ENCODE measurements at regions not wholly inside any gene's neighbourhood (a gene's known extent, or its start where the extent isn't known, plus 50 kb on each side); places are given as distances from the start of the nearest gene placed in this dataset.

DNA sequence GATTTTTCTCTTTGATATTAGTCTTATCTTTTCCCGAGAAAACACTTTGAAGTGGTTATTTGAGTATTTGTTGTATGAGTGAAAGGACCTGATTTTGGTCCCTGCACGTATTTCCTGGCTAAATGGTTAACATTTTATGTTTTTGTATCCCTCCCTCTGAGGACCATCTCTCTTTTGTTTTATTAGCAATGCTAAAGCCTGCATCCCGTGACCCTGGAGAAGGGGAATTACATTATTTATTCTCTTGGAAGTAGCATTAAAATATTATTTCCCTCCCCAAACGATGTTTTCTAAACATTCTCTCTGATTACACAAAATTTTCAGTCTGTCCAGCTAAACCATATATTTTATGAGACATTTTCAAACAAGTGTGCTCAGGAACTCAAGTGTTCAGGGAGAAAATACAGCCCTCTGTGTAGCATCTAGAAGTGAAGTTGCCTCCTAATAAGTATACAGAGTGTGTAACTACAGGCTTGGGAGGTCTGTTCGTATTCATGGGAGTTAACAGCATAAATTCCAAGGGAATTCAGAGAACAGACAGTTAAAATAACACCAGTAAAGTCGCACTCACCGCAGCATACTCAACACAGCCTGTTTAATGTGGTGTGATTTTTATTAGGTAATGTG lies 163.8 kb upstream of the NPVF start:
- TF ChIP-seq, protein P1, sequence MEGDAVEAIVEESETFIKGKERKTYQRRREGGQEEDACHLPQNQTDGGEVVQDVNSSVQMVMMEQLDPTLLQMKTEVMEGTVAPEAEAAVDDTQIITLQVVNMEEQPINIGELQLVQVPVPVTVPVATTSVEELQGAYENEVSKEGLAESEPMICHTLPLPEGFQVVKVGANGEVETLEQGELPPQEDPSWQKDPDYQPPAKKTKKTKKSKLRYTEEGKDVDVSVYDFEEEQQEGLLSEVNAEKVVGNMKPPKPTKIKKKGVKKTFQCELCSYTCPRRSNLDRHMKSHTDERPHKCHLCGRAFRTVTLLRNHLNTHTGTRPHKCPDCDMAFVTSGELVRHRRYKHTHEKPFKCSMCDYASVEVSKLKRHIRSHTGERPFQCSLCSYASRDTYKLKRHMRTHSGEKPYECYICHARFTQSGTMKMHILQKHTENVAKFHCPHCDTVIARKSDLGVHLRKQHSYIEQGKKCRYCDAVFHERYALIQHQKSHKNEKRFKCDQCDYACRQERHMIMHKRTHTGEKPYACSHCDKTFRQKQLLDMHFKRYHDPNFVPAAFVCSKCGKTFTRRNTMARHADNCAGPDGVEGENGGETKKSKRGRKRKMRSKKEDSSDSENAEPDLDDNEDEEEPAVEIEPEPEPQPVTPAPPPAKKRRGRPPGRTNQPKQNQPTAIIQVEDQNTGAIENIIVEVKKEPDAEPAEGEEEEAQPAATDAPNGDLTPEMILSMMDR (IDR thresholded peaks at IDR 0.05): no peak
- no peak for TF ChIP-seq EZH2 (IDR thresholded peaks at IDR 0.05; ENCODE audit: borderline replicate concordance, insufficient read depth, low read depth, low read length, poor library complexity, severe bottlenecking)
